NCI-H2227 (cell line): ENCODE measurements at regions not wholly inside any gene's neighbourhood (a gene's known extent, or its start where the extent isn't known, plus 50 kb on each side); places are given as distances from the start of the nearest gene placed in this dataset.

Experiments
- DNase-seq: peaks from one replicate; lab custom pipeline; 2025; ENCODE audit not compliant: unreplicated experiment; lab: John Stamatoyannopoulos, UW

DNA sequence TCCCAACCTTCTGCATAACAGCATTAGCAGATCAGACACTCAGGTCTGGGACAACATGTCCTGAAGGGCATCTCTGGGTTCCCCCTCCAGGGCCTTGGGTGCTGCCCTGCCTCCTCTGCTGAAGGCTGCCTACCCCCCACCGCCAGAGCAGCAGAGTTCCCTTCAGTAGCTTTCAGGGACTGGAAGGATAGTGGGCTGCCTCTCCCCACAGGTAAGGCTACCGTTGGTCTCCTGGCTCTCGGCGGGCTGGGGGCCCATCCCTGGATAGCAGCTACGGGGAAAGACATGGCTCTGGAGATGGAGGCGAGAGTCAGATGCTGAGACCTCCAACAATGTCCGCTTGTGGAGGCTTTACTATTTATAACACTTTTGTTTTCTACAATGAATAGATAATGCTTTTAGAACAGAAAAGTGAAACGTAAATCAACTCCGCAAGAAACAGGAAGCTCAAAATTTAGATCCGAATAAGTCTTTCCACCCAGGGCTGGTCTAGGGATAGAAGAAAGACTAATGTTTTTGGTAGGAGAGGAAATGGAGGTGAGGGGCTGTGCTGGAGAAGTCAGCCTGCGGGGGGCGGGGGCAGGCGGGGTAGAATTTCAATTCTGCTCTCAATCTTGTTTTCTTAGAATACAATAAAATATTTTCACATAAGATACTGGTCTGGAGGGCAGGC, 58.4 kb downstream of the ARL4C start:
- no peak for DNase-seq

DNA sequence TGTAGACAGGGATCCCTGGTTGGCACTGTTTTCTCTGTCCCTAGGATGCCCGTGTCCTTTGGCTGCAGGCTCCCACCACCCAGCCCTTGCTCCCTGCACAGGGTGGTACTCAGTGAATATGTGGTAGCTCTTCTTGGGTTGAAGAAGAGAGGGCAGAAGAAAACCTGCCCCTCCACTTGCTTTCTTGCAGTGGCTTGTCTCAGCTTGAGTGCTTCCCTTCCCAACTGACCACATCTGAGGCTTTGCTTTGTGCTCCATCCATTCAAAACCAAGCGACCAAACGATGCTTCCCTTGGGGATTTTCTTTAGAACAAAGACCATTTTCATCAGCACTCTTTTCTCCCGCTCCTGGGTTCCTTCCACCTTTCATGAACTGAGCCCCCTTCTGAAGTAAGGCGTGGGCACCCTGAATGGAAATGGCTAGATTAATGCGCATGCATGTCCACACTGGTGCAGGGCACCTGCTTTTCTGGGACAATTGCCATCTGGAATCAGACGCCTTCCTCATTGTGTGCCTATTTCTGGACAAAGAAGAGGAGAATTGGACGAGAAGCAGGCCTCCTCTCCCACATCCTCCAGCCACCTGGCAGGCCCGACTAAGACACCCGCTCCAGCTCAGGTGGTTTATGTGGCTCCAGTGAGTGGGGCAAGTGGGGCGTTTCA, 59.1 kb downstream of the ARL4C start:
- no peak for DNase-seq

DNA sequence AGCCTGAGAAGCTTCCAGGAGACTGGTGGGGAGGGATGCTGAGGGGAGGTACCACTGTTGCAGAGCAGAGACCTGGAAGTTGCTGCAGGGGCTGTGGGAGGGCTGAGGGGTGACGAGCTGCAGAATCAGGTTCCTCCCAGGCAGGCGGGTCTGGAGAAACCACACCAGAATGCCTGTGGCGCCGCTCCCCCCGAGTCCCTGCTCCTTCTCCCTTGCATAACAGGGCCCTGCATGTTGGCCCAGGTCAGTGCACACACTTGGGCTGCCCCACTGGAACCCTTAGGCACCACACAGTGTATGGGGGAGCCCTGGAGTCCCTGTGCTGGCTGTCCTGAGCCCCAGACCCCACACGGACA, 60.4 kb downstream of the ARL4C start:
- no peak for DNase-seq

DNA sequence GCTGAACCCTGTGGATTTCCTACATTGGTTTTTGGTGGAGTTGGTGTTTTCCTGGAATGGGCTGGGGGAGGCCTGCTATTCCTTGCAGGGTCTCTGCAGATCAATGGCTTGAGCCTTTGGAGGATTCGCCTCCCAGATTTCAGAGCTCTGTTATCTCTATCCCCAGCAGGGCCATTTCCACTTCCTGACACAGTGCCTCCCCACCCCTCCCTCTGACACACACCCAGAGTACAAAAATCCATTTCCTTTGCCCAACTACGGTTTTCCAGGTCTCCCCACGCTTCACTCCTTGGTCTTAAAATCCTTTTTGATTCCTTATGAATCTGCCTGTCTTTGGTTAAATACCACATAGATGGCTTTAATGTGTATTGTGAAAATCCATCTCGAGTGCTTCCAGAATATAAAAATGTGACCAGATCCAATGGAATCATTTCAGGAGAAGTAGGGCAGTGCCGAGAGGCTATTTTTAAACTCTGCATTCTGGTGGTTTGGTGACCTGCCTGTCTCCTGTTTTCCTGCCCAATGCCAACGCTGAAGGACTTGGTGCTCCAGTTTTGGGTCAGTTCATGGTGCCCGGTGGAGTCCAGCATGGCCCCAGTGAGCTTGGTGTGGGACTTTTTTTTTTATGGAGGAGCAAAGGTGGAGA, 60.9 kb downstream of the ARL4C start:
- DNase-seq = no peak

DNA sequence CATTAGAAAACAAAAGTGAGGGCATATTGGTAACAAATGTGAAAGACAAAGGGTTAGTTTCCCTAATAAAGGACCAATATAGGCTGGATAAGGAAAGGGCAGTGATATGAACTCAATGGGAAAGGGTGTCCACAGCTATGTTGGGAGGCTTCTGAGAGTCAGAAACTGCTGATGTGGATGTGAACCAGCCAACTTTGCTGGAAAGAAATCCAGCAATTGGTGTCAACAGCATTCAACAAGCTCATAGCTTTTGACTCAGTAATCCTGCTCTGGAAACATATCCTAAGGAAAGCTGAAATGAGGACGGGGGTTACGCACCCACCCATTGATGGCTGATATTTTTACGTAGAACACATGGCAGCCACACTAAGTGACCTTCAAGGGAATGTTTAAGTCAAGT, 63.7 kb downstream of the ARL4C start:
- DNase-seq = no peak

DNA sequence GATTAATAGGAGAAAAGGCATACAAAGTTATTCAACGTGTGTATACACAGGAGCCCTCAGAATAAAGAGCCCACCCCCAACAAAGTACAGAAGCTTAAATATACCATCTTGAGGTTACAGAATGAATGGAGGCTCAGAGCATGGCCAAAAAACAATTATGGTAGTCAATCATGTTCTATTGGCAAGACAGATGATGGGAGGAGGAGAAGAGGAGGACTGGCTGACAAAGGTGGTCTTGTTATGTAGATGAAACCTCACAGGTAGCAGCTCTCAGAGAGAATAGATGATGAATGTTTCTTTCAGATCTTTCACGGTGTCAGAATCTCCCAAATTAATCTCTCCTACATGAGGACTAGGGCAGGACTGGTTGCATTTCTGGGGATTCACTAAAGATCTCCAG, 66.0 kb downstream of the ARL4C start:
- DNase-seq = no peak

DNA sequence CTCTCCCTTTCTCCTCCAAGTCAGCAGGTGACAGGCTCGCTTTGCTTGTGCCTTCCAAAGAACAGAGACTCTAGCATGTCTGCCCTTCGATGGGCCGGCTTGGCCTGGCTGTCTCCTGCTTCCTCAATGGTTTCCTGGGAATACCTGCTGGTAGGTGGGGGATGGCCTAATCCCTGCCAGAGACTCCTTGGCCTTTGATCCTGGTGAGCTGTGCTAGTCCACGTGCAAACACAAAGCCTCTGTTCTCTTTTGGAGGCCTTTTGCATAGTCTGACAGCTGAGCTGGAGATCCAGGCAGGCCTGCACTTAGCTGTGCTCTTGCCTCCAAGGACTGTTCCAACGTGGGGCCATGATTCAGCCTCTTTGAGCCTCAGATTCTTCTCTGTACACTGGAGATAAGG, 67.6 kb downstream of the ARL4C start:
- no peak for DNase-seq

DNA sequence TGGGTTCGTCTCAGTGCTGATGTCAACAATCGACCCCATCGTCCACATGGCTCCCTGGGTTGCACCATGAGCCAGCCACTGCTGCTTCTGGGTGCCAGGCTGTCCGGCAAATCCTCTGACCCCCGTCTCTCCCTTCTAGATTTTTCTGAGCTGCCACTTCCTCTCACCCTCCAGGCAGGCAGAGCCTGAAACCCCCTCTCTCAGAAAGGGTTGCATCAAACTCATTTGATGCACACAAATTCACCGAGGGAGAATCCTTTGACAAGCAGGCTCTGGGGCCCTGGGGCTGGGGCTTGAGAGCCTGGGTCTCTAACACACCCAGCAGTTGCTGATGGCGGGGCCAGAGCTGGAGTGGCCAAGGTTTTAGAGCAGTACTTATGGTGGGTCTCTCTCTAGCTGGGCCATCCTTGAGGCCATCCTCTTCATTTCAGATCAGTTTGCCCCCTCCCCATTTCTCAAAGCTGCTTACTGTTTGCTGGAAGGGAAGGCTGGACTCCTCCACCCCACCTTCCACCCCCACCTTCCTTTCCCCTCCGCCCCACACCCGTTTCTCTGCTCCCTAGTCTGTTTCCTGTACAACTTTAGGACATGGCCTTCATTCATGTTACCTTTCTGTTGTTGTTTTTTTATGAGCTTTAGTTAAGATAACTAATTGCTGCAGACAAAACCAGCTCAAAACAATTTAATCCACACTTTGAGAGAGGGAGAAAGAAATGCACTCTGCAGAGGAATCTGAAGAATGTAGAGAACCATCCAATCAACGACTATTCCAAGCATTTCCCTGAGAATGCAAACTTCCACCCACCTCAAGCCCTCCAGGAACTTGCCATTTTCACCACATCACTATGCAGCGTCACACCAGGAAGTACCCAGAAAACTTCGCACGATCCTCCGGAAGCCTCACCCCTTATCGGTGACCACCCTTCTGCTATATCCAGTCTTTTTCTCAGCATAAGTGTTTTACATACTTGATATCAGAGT, 69.5 kb downstream of the ARL4C start:
- DNase-seq = no peak

DNA sequence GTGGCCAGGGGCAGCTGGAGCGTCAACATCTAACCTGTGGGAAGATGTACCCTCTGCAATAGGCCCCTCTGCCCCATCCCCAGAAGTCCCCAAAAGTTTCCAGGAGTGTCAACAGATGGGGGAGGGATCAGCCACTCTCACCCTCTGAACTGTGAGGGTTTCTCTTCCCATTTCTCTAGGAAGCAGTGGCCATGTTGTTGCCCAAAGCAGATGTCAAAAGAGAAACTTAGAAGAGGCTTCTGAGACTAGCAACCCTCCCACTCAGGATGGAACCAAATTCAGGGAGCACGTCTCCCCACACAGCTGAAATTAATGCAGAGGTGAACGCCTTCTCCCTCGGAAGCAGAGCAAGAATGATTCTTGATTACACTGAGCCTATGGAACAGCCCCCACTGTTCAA, 70.3 kb downstream of the ARL4C start:
- DNase-seq = no peak

DNA sequence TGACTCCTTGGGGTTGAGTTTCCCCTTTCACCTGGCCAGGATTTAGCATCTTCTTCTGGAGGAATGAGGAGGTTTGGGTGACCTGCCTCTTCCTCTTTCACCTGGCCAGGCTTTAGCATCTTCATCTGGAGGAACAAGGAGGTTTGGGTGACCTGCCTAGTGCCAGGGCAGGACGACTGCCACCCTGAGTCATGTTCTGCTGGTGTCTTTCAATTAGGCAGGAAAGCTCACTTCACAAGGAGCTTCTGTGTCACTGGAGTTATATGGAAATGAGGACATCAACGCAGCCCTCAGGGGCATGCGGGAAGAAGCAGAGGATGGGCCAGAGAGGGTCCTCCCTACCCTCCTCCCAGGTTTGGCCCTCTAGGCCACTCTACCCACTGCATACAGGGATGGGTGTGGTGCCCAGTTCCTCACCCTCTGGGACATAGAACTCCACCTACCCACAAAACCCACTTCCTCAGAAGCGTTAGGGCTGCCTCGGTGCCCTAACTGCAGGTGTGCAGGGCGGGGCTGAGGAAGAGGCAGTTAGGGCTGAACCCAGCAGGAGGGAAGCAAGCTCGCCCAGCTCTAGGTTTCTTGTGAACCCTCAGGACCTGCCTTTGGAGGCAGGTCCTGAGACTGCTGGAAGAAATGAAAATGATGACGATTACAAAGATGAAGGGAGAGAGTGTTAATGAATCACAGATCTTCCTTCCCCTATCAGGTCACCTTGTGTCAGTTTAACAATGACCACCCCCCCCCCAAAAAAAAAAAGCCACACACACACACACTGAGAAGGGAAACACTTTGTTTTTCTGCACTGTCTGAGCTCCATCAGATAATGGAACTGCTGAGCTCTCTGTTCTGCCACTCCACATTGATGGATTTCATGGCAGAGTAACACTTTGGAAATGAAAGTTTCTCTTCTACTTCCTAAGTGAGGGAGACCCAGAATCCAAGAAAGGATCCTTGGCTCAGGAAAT, 71.0 kb downstream of the ARL4C start:
- no peak for DNase-seq

DNA sequence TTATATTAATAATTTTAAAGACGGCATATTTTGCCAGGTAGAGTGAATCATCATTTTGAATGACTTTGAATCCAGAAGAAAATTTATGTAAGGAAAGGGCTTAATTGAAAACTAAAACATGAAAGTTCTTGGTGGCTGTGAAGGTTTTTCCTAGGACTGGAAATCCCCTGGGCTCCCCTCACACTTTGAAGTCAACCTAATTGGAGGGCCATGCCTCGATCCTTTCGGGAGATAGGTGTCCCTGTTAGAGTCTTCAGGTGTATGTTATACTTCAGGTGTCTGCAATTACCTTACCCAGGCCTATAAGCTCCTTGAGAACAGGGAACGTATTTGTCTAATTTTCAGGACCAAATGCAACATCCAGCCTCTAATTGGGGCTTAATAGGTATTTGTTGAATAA, 73.0 kb downstream of the ARL4C start:
- no peak for DNase-seq

DNA sequence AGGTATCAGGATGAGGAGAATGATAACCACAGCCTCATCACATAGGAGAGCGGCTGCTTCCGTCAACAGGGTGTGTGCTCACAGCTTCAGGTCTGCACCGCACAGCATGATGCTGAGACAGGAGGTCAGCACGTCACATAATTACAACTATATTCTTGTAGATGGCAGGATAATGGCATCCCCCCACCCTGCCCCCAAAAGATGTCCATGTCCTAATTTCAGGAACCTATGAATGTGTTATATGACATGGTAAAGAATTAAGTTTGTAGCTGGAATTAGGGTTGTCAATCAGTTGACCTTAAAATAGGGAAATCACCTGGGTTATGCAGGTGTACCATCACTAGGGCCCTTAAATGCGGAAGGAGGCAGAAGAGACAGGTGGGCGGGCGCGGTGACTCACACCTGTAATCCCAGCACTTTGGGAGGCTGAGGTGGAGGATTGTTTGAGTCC, 73.9 kb downstream of the ARL4C start:
- no peak for DNase-seq

DNA sequence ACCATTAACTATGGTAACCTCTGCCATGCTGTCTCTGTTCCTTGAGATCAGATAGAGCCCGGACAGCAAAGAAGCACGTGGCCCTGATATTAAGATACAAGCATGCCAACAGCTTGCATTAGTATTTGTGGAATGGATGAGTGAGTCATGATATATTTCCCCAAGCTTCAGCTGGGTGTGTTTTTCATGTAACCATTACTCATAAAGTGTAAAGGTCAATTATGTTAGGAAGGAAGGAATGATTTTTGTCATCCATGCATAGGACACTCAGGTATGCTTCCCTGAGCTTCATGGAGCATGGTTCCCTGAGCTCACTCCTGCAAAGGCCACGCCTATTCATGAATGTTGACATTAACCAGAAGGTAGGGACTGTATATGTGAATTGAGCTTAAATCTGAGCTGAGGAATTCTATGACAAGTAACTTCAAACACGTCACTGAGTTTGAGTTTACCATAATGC, 74.6 kb downstream of the ARL4C start:
- DNase-seq = no peak

DNA sequence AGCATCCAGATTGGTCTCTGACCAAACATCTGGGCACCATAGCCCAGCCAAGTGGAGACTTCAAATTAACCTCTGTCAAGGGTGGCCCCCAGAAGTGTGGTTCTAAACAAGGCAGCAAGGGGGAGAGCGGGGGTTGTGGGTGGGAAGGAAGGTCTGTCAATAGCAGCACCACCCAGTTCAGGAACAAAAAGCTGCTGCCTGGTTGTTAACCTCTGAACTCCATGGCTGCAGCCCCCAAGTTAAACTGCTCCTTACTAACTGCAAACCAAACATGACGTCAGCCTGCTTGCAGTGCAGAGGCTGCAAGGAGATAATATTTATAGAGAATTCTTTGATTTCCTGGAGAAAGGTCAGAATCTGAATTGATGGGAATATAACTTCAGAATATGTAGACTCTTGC, 76.5 kb downstream of the ARL4C start:
- peak; percentile 22 for DNase-seq

DNA sequence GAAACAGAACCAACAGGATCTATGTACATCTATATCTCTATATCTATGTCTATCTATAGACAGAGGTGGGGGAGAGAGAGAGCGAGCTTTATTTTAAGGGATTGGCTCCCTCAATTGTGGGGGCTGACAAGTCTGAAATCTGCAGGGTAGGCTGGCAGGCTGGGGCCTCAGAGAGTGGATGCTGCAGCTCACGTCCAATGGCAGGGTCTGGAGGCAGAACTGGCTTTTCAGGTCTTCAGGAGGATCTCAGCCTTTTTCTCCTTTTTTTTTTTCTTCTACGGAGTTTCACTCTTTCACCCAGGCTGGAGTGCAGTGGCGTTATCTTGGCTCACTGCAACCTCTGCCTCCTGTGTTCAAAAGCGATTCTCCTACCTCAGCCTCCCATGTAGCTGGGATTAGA, 77.2 kb downstream of the ARL4C start:
- DNase-seq = no peak

DNA sequence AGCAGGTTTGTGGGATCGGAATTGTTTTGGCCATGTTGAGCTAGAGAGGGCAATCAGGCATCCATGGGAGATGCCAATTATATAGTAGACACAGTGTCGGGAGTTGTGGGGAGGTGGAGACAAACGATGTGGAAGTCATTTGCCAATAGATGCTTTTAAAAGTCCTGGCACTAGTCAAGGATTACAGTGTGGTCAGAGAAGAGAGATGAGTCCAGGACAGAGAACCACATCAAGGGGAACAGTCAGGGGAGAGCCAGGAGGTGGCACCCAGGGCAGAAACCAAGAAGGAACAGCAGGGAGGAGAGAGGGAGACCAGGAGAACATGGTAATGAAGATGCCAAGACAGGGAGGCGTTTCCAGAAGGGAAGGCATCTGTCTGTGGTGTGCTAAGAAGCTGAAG, 81.2 kb downstream of the ARL4C start:
- no peak for DNase-seq

DNA sequence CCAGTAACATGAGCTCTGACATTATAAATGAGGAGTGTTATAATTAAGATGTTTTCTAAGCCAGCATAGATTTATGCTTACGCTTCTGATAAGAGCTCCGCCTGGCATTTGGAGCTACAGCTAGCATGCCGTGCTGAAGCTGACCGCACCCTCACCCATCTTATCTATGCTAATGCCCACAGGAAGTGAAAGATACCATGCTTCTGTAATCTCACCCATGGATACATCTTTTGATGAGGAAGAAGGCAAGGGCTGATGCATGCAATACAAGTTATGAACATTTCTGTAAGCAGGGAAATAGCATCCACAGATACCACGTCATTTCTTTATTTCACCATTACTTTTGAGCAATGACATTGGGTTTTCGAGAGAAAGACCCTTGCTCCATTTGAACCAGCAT, 82.3 kb downstream of the ARL4C start:
- DNase-seq = no peak

DNA sequence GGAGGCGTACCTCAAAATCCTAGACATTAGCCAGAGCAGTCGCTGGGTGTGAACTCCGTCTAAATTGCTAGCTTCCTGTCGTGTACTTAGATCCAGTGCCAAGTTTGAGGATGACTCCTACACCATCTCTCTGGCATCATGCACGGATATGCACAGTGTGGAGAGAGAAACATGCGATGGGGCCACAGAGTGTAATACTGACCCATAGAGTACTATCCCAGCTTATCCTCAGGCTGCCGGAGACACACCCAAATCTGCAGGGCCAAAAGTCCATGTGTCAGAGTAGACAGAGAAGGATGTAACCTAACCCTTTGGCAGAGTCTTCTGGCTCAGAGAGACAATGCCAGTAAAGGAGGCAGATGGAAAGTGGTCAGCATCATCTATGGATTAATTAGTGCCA, 84.2 kb downstream of the ARL4C start:
- no peak for DNase-seq

DNA sequence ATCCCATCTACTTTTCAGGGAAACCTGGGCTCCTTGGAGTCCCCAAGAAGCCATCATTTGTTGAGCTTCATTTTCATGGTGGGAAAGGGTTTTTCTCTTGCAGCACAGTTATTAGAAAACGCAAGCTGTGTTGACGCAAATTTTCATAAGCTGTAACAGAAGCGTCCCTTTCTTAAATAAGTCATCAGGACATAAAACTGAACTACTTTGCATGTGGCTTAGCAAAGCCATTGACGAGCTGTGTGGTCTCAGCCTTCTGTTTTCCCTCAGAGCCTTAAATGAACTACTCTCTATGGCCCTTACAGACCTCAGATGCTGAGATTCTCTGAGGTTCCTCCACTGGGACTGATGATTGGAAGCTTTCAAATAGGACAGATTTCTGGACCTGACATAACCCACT, 85.1 kb downstream of the ARL4C start:
- no peak for DNase-seq

DNA sequence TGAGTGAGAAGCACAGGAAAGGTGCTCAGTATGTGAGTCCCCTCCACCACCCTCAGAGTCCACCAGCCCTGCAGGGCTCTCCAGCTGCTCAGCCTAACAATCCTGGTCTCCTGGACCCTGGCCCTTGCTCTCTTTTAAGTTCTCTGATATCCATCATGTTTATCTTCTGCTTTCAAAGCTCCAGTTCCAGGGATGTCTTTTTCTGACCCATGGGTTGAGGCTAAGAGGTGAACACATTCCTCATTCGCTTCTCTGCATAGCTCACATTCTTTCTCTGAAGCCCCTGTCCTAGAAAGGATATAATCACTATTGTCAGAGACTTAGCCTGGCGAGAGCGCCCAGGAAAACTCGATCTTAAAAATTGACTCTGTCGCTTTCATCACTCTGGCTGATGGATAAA, 86.4 kb downstream of the ARL4C start:
- no peak for DNase-seq
